ENCODE measurements at regions not wholly inside any gene's neighbourhood (a gene's known extent, or its start where the extent isn't known, plus 50 kb on each side); places are given as distances from the start of the nearest gene placed in this dataset.

DNA sequence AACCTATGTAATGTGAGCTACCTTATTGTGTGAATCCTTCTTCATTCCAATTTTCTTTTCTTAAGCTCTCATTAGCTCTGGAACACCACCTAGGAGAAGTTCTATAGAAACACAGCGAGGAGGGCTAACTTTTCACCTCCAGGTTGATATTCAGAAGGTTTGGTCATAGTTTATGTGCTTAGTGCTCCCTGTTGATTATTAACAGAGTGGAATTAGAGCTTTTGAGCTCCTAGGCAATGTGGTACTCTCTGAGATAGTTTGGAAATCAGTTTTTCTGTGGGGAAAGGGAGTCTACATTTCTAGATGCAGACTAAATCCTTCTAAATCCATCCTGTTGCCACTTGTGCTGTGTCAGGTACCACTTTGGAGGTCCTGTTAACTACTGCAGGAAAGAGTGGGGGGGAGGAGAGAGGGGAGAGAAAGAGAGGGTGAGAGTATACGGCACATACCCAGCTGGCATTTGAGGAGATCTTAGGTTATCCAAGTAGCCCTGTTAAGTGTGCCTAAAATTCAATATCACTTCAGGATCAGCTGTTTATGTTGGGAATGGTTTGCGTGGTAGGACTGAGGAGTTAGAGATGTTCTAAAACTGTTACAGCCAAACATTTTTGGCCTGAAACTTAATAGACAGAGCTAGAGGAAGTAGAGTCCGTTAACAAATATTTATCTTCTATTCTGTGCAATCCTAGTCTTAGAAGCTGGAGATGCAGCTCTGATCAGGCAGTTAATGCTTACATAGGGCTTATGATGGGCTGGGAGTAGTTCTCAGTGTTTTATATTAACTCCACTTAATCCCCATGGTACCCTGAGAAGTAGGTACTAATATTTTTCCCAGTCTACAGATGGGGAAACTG lies 117.5 kb upstream of the PROK2 start:
- 100% methylated on average over 1 of the region's 4 CpGs for WGBS (ENCODE audit: insufficient coverage)
- no peak for DNase-seq (ENCODE audit: low read depth in 4 of 6, low spot score in 6 of 6)
- Histone ChIP-seq H3K9me3 (ENCODE audit: control insufficient read depth, insufficient read depth, low read length) (no peaks in the 10 kb centered on the region), H3K36me3 (ENCODE audit: control insufficient read depth, insufficient read depth, low read length) (no peaks in the 10 kb centered on the region), H3K27me3 (ENCODE audit: control insufficient read depth, insufficient read depth, low read length) (no peaks in the 10 kb centered on the region), H3K4me1 (ENCODE audit: control insufficient read depth, insufficient read depth, low read length) (peaks cover 3% of the 10 kb centered on the region), H3K4me3 (ENCODE audit: low read depth, low read length) (no peak overlapping the region), H3K27ac (ENCODE audit: low read depth, low read length) (no peak overlapping the region)

DNA sequence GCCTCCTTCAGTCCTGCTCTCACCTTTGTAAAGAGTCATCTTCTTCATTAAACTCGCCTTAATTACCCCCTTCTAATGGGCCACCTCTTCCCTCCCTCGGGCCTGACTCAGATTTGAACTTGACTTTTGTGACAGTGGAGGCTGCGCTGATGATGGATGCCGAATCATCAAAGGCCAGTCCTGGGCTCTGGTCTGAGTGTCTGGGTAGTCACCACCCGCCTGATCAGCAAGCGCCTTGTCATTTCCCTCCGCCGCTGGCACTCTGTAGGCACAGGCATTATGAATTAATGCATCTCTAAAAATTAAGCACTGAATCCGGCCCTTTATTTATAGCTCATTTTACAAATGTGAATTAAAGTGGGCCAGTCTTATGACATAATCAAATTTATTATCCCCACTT lies 116.7 kb upstream of the PROK2 start:
- H3K4me3 ChIP-seq (ENCODE audit: low read depth, low read length): no peak overlapping the region
- 94% methylated on average over 6 of the region's 9 CpGs for WGBS (ENCODE audit: insufficient coverage)
- H3K27ac ChIP-seq (ENCODE audit: low read depth, low read length): no peak overlapping the region
- H3K4me1 ChIP-seq (ENCODE audit: control insufficient read depth, insufficient read depth, low read length): no peaks in the 10 kb centered on the region
- no peaks in the 10 kb centered on the region for H3K27me3 ChIP-seq (ENCODE audit: control insufficient read depth, insufficient read depth, low read length)
- no peaks in the 10 kb centered on the region for H3K36me3 ChIP-seq (ENCODE audit: control insufficient read depth, insufficient read depth, low read length)
- H3K9me3 ChIP-seq (ENCODE audit: control insufficient read depth, insufficient read depth, low read length): no peaks in the 10 kb centered on the region
- DNase-seq (ENCODE audit: low read depth in 4 of 6, low spot score in 6 of 6): no peak

DNA sequence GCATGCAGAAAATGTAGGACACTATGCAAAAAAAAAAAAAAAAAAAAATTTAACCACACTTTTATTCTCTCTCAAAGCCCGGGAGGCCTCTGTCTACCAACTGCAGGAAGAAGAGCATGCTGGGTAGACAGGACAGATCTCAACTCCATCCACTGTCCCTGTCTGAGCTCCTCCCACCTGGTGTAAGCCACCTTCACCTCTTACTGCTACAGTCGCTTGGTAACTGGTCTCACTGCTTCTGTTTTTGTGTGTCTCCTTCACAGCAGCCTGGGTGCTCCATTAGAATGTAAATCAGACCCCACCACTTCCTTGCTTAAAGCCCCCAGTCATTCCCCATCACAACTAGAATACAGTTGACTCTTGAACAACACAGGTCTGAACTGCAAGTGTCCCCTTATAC lies 115.1 kb upstream of the PROK2 start:
- DNase-seq (ENCODE audit: low read depth in 4 of 6, low spot score in 6 of 6): no peak
- 81% methylated on average over 2 of the region's 2 CpGs for WGBS (ENCODE audit: insufficient coverage)
- H3K4me3 ChIP-seq (ENCODE audit: low read depth, low read length): no peak overlapping the region
- H3K36me3 ChIP-seq (ENCODE audit: control insufficient read depth, insufficient read depth, low read length): no peaks in the 10 kb centered on the region
- no peaks in the 10 kb centered on the region for H3K27me3 ChIP-seq (ENCODE audit: control insufficient read depth, insufficient read depth, low read length)
- no peaks in the 10 kb centered on the region for H3K9me3 ChIP-seq (ENCODE audit: control insufficient read depth, insufficient read depth, low read length)
- H3K4me1 ChIP-seq (ENCODE audit: control insufficient read depth, insufficient read depth, low read length): no peaks in the 10 kb centered on the region
- no peak overlapping the region for H3K27ac ChIP-seq (ENCODE audit: low read depth, low read length)

DNA sequence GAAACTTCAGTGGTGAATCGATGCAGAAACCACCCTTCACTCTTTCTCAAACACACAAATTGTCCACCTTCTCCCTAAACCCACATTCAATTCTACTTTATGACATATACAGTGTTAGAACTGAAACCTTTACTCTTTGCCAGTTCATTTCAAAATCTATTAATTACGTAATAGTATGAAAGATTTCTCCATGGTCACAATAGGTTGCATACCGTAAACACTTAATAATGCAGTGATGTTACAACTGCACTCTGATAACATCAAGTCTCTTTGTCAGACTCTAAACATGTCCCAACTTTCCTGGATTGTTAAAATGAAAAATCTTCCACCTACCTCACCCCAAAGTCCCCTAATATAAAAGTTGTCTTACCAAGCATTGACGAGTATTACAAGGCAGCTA lies 111.8 kb upstream of the PROK2 start:
- Histone ChIP-seq H3K36me3 (ENCODE audit: control insufficient read depth, insufficient read depth, low read length) (no peaks in the 10 kb centered on the region), H3K27ac (ENCODE audit: low read depth, low read length) (no peak overlapping the region), H3K9me3 (ENCODE audit: control insufficient read depth, insufficient read depth, low read length) (no peaks in the 10 kb centered on the region), H3K4me1 (ENCODE audit: control insufficient read depth, insufficient read depth, low read length) (peaks cover 9% of the 10 kb centered on the region), H3K27me3 (ENCODE audit: control insufficient read depth, insufficient read depth, low read length) (no peaks in the 10 kb centered on the region), H3K4me3 (ENCODE audit: low read depth, low read length) (no peak overlapping the region)
- 90% methylated on average over 2 of the region's 4 CpGs for WGBS (ENCODE audit: insufficient coverage)
- DNase-seq (ENCODE audit: low read depth in 4 of 6, low spot score in 6 of 6): no peak

DNA sequence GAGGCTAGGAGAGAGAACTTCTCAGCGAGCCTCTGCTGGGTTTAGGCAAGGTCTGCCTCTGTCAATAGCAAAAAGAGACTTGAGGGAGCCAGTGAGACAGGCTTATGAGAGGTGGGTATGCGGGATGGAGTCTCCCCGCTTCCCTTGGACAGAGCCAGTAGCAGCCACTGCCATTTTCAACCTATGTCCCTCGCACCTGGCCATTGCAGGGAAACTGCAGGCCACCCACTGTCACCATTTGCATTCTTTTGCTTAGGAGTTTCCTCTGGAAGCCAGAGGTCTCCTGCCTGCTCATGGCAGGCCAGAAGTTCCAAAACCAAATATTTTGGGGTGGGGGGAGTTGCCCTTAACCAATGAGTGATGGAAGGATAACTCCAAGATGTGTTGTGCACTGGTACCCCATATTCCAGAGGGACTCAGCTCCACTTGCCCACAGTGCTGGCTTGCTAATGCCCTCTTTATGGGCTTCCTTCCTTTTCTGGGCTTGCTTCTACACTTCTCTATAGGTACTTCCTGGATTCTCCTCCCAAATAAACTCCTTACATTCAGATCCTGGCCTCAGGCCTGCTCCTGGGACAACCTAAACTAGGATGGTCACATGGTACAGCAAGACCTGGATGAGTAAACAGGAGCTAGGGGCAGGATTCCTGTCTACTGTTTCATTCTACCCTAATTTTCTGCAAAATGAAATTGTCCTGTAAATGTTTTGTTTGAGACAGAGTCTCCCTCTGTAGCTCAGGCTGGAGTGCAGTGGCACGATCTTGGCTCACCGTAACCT lies 108.9 kb upstream of the PROK2 start:
- no peak overlapping the region for H3K4me3 ChIP-seq (ENCODE audit: low read depth, low read length)
- 75% methylated on average over 5 of the region's 6 CpGs for WGBS (ENCODE audit: insufficient coverage)
- peak in 1 of 6 donors; percentile 21 for DNase-seq (ENCODE audit: low read depth in 4 of 6, low spot score in 6 of 6)

DNA sequence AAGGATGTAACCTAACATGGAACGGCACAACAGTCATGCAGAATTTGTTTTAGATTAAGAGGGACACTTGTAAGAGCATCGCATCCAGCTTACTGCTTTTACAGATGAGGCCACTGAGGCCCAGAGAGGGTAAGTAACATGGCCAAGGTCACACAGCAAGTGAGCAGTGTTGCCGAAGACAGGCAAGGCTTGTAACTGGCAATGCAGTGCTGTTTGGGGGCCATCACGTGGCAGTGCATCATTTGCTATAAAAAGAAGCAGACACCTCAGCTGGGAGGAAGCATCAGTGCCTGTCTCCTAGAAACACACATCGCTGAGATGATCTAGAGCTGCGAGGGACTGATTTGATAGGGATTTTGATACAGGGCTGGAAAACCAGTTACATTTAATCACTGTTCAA lies 108.2 kb upstream of the PROK2 start:
- Histone ChIP-seq H3K4me3 (ENCODE audit: low read depth, low read length) (no peak overlapping the region), H3K27me3 (ENCODE audit: control insufficient read depth, insufficient read depth, low read length) (no peaks in the 10 kb centered on the region), H3K9me3 (ENCODE audit: control insufficient read depth, insufficient read depth, low read length) (no peaks in the 10 kb centered on the region), H3K4me1 (ENCODE audit: control insufficient read depth, insufficient read depth, low read length) (peaks cover 9% of the 10 kb centered on the region), H3K36me3 (ENCODE audit: control insufficient read depth, insufficient read depth, low read length) (no peaks in the 10 kb centered on the region), H3K27ac (ENCODE audit: low read depth, low read length) (no peak overlapping the region)
- peak in 1 of 6 donors; percentile 59 for DNase-seq (ENCODE audit: low read depth in 4 of 6, low spot score in 6 of 6)
- WGBS (ENCODE audit: insufficient coverage): 65% methylated on average over 4 of the region's 6 CpGs

More for the DNA sequence above, 108.9 kb upstream of the PROK2 start:
- Histone ChIP-seq H3K36me3 (ENCODE audit: control insufficient read depth, insufficient read depth, low read length) (no peaks in the 10 kb centered on the region), H3K4me1 (ENCODE audit: control insufficient read depth, insufficient read depth, low read length) (peaks cover 9% of the 10 kb centered on the region), H3K27ac (ENCODE audit: low read depth, low read length) (no peak overlapping the region), H3K9me3 (ENCODE audit: control insufficient read depth, insufficient read depth, low read length) (no peaks in the 10 kb centered on the region), H3K27me3 (ENCODE audit: control insufficient read depth, insufficient read depth, low read length) (no peaks in the 10 kb centered on the region)

DNA sequence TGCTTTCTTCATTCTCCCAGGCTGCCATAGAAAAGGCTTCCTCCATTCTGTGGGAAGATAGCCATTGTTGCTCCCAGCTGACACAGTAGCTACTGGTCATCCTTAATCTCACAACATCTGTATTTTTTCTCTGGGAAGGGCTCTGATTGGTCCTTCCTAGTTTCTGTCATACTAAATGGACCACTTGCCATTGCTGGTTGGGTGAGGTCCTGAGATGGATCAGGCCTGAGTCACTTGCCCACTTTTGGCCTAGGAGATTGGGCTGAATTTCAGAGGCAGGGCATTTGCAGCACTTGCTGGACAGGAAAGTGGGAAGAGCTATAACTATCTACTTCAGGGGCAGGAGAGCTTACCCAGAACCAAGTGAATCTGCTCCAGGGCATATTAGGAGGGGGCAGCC lies 106.5 kb upstream of the PROK2 start:
- H3K9me3 ChIP-seq (ENCODE audit: control insufficient read depth, insufficient read depth, low read length): no peaks in the 10 kb centered on the region
- DNase-seq (ENCODE audit: low read depth in 4 of 6, low spot score in 6 of 6): no peak

DNA sequence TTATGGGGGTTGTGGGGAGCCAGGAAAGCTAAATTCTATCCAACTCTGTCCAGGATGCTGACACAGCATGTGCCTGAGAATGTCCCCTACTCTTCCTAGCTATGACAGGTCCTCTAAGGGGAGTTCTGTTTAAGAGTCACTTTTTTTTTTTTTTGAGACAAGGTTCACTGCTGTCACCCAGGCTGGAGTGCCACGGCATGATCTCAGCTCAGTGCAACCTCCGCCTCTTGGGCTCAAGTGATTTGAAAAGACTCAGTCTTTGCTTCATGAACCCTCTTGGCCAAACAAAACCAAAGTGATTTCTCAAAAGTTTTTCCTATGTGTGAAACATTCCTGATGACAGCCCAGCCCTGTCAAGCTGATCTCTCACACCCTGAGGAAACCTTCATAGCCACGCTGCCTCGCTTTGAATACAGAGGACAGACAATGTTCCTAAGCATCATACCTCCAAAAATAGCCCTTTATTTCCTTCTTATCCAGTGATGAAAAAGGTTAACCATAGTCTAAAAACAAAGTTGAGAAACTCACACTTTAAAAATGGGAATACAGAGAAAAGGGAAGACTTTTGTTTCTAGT lies 105.5 kb upstream of the PROK2 start:
- WGBS (ENCODE audit: insufficient coverage): 83% methylated on average over 4 of the region's 4 CpGs
- H3K36me3 ChIP-seq (ENCODE audit: control insufficient read depth, insufficient read depth, low read length): no peaks in the 10 kb centered on the region
- no peak overlapping the region for H3K4me3 ChIP-seq (ENCODE audit: low read depth, low read length)

More for the DNA sequence above, 106.5 kb upstream of the PROK2 start:
- H3K27ac ChIP-seq (ENCODE audit: low read depth, low read length): no peak overlapping the region
- H3K36me3 ChIP-seq (ENCODE audit: control insufficient read depth, insufficient read depth, low read length): no peaks in the 10 kb centered on the region
- no peaks in the 10 kb centered on the region for H3K27me3 ChIP-seq (ENCODE audit: control insufficient read depth, insufficient read depth, low read length)
- no peak overlapping the region for H3K4me3 ChIP-seq (ENCODE audit: low read depth, low read length)
- H3K4me1 ChIP-seq (ENCODE audit: control insufficient read depth, insufficient read depth, low read length): peaks cover 9% of the 10 kb centered on the region

DNA sequence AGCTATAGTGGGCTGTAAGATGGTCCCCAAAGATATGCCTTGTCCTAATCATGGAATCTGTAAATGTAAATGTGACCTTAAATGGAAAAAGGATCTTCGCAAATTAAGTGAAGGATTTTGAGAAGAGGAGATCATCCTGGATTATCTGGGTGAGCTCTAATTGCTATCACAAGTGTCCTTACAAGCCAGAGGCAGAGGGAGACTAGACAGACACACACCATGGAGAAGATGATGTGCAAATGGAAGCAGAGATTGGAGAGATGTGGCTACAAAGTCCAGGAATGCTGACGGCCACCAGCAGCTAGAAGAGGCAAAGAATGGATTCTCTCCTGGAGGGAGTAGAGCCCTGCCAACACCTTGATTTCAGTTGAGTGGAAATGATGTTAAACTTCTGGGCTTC lies 102.3 kb upstream of the PROK2 start:
- DNase-seq (ENCODE audit: low read depth in 4 of 6, low spot score in 6 of 6): no peak
- Histone ChIP-seq H3K36me3 (ENCODE audit: control insufficient read depth, insufficient read depth, low read length) (no peaks in the 10 kb centered on the region), H3K4me1 (ENCODE audit: control insufficient read depth, insufficient read depth, low read length) (no peaks in the 10 kb centered on the region), H3K27ac (ENCODE audit: low read depth, low read length) (no peak overlapping the region), H3K27me3 (ENCODE audit: control insufficient read depth, insufficient read depth, low read length) (no peaks in the 10 kb centered on the region), H3K4me3 (ENCODE audit: low read depth, low read length) (no peak overlapping the region), H3K9me3 (ENCODE audit: control insufficient read depth, insufficient read depth, low read length) (no peaks in the 10 kb centered on the region)
- 91% methylated on average over 2 of the region's 2 CpGs for WGBS (ENCODE audit: insufficient coverage)

More for the DNA sequence above, 105.5 kb upstream of the PROK2 start:
- DNase-seq (ENCODE audit: low read depth in 4 of 6, low spot score in 6 of 6): no peak
- Histone ChIP-seq H3K27ac (ENCODE audit: low read depth, low read length) (no peak overlapping the region), H3K9me3 (ENCODE audit: control insufficient read depth, insufficient read depth, low read length) (no peaks in the 10 kb centered on the region), H3K4me1 (ENCODE audit: control insufficient read depth, insufficient read depth, low read length) (peaks cover 9% of the 10 kb centered on the region), H3K27me3 (ENCODE audit: control insufficient read depth, insufficient read depth, low read length) (no peaks in the 10 kb centered on the region)
